Lower leg skin (tissue), 3 donors: ENCODE measurements at regions not wholly inside any gene's neighbourhood (a gene's known extent, or its start where the extent isn't known, plus 50 kb on each side); places are given as distances from the start of the nearest gene placed in this dataset.

Source experiments
- CTCF ChIP-seq, 3 donors: fragments of 450-650 bp; IDR thresholded peaks; one replicate each; pipeline ENCODE4 v1.5.1; 2016; ENCODE audit warnings: antibody characterized with exemption in 3 of 3, mild to moderate bottlenecking in 3 of 3, moderate library complexity in 2 of 3
- POLR2A ChIP-seq, 2 donors: fragments of 450-650 bp; IDR thresholded peaks; one replicate each; pipeline ENCODE4 v1.6.1; 2016 to 2017; ENCODE audit warnings: antibody characterized with exemption in 2 of 2, mild to moderate bottlenecking in 1 of 2, moderate library complexity in 1 of 2

GRCh38 chr20:48047447-48047846 is 262.2 kb upstream of the SULF2 start:
- TF ChIP-seq CTCF (IDR thresholded peaks at IDR 0.05) = no peak
- no peak for TF ChIP-seq POLR2A (IDR thresholded peaks at IDR 0.05)
